ENCODE measurements at regions not wholly inside any gene's neighbourhood (a gene's known extent, or its start where the extent isn't known, plus 50 kb on each side); places are given as distances from the start of the nearest gene placed in this dataset.

GRCh38 chr13:80496721-80497397 is 155.9 kb upstream of the SPRY2 start:
- TF ChIP-seq CTCF (IDR thresholded peaks at IDR 0.05; ENCODE audit: poor library complexity) (no peak), EZH2 (IDR thresholded peaks at IDR 0.05; ENCODE audit: borderline replicate concordance) (no peak), EZH2phosphoT487 (IDR thresholded peaks at IDR 0.05; ENCODE audit: low read depth, severe bottlenecking, unreplicated experiment) (no peak)

All from hepatocyte (in vitro differentiated cells).